Neural progenitor cell (in vitro differentiated cells): ENCODE measurements at regions not wholly inside any gene's neighbourhood (a gene's known extent, or its start where the extent isn't known, plus 50 kb on each side); places are given as distances from the start of the nearest gene placed in this dataset.

ENCODE experiments used
- DNase-seq: peaks from one replicate; pipeline ENCODE4 v3.0.0-alpha.2; 2016; ENCODE audit warnings: low spot score
- H2AFZ ChIP-seq: fragments of 200-600 bp; sonication (generic); replicated peaks from 2 replicates; pipeline ENCODE4 v1.6.1; 2016; ENCODE audit warnings: antibody characterized with exemption
- H3F3A ChIP-seq: fragments of 200-600 bp; sonication (generic); 2 replicates; pipeline ENCODE4 v1.6.1; 2016; ENCODE audit warnings: antibody characterized with exemption, low read depth
- H3K27ac ChIP-seq: fragments of 200-600 bp; sonication (generic); 2 replicates; pipeline ENCODE4 v1.5.1; 2016; ENCODE audit warnings: mild to moderate bottlenecking
- H3K27me3 ChIP-seq: fragments of 200-600 bp; sonication (generic); 2 replicates; pipeline ENCODE4 v1.6.1; 2016; ENCODE audit warnings: mild to moderate bottlenecking, moderate library complexity
- H3K36me3 ChIP-seq: fragments of 200-600 bp; sonication (generic); 2 replicates; pipeline ENCODE4 v1.5.1; 2016
- H3K4me1 ChIP-seq: fragments of 200-600 bp; sonication (generic); 2 replicates; pipeline ENCODE4 v1.6.1; 2016; ENCODE audit warnings: mixed run types
- H3K4me2 ChIP-seq: fragments of 200-600 bp; sonication (generic); 2 replicates; pipeline ENCODE4 v1.6.1; 2016
- H3K4me3 ChIP-seq: fragments of 200-600 bp; sonication (generic); 2 replicates; pipeline ENCODE4 v1.5.1; 2016
- H3K79me2 ChIP-seq: fragments of 200-600 bp; sonication (generic); 2 replicates; pipeline ENCODE4 v1.6.1; 2016; ENCODE audit warnings: low read depth
- H3K9ac ChIP-seq: fragments of 200-600 bp; sonication (generic); 2 replicates; pipeline ENCODE4 v1.6.1; 2016
- H3K9me3 ChIP-seq: fragments of 200-600 bp; sonication (generic); 2 replicates; pipeline ENCODE4 v1.5.1; 2016; ENCODE audit warnings: low read depth
- H4K20me1 ChIP-seq: fragments of 200-600 bp; sonication (generic); 2 replicates; pipeline ENCODE4 v1.6.1; 2016; ENCODE audit warnings: low read depth
- H3K27ac Mint-ChIP-seq: 3 replicates; pipeline ENCODE4 v1.8.0; 2021; ENCODE audit warnings: mixed read lengths
- H3K27me3 Mint-ChIP-seq: 2 replicates; pipeline ENCODE4 v1.8.0; 2022; ENCODE audit warnings: low read depth, mild to moderate bottlenecking, inconsistent platforms, moderate library complexity, mixed read lengths; ENCODE audit not compliant: insufficient read depth
- H3K36me3 Mint-ChIP-seq: 3 replicates; pipeline ENCODE4 v1.8.0; 2021; ENCODE audit warnings: mixed read lengths
- H3K4me1 Mint-ChIP-seq: 3 replicates; pipeline ENCODE4 v1.8.0; 2021; ENCODE audit warnings: mixed read lengths
- H3K4me3 Mint-ChIP-seq: 3 replicates; pipeline ENCODE4 v1.8.0; 2021; ENCODE audit warnings: mild to moderate bottlenecking, moderate library complexity, mixed read lengths
- H3K9me3 Mint-ChIP-seq: 3 replicates; pipeline ENCODE4 v1.8.0; 2020; ENCODE audit warnings: mixed read lengths
- CTCF ChIP-seq: fragments of 200-600 bp; sonication (generic); IDR thresholded peaks from 2 replicates; pipeline ENCODE4 v1.5.1; 2017; ENCODE audit warnings: antibody characterized with exemption, mild to moderate bottlenecking
- EZH2 ChIP-seq: fragments of 200-600 bp; sonication (generic); IDR thresholded peaks from 2 replicates; pipeline ENCODE4 v1.6.1; 2017; ENCODE audit warnings: antibody characterized with exemption, mild to moderate bottlenecking, moderate library complexity
- EZH2phosphoT487 ChIP-seq: fragments of 200-600 bp; sonication (generic); IDR thresholded peaks from 2 replicates; pipeline ENCODE4 v1.6.1; 2017; ENCODE audit warnings: antibody characterized with exemption

- H3K9me3 ChIP-seq: no peaks in the 10 kb centered on the region
- Mint-ChIP-seq H3K4me1 (no peaks in the 10 kb centered on the region), H3K4me3 (no peak overlapping the region), H3K9me3 (no peaks in the 10 kb centered on the region), H3K36me3 (no peaks in the 10 kb centered on the region), H3K27ac (no peak overlapping the region), H3K27me3 (no peaks in the 10 kb centered on the region)
- no peak overlapping the region for H3K27ac ChIP-seq
- H3K9ac ChIP-seq: no peak overlapping the region
- H3K4me3 ChIP-seq: no peak overlapping the region
- H2AFZ ChIP-seq: no peak overlapping the region
- H3K4me1 ChIP-seq: no peaks in the 10 kb centered on the region
- no peak for DNase-seq
- no peak for TF ChIP-seq EZH2
- no peak for TF ChIP-seq CTCF
- TF ChIP-seq EZH2phosphoT487: no peak
- H3K27me3 ChIP-seq: no peaks in the 10 kb centered on the region
- no peaks in the 10 kb centered on the region for H3K79me2 ChIP-seq
- no peaks in the 10 kb centered on the region for H4K20me1 ChIP-seq
- H3K36me3 ChIP-seq: no peaks in the 10 kb centered on the region
- no peak overlapping the region for H3K4me2 ChIP-seq
- H3F3A ChIP-seq: no peaks in the 10 kb centered on the region
Measured at GRCh38 chr4:79638735-79639134, 230.7 kb upstream of the GK2 start.

GRCh38 chr4:79636991-79637390 is 229.0 kb upstream of the GK2 start:
- no peaks in the 10 kb centered on the region for H3K27me3 ChIP-seq
- TF ChIP-seq CTCF (no peak), EZH2phosphoT487 (no peak), EZH2 (no peak)
- no peaks in the 10 kb centered on the region for H3K36me3 ChIP-seq
- no peak overlapping the region for H3K27ac ChIP-seq
- no peaks in the 10 kb centered on the region for H4K20me1 ChIP-seq
- H3K9me3 ChIP-seq: no peaks in the 10 kb centered on the region
- Mint-ChIP-seq H3K27ac (no peak overlapping the region), H3K9me3 (no peaks in the 10 kb centered on the region), H3K36me3 (no peaks in the 10 kb centered on the region), H3K4me1 (no peaks in the 10 kb centered on the region), H3K4me3 (no peak overlapping the region), H3K27me3 (no peaks in the 10 kb centered on the region)
- H3K4me2 ChIP-seq: no peak overlapping the region
- DNase-seq: no peak
- no peak overlapping the region for H3K4me3 ChIP-seq
- H3F3A ChIP-seq: no peaks in the 10 kb centered on the region
- no peak overlapping the region for H2AFZ ChIP-seq
- no peaks in the 10 kb centered on the region for H3K4me1 ChIP-seq
- no peaks in the 10 kb centered on the region for H3K79me2 ChIP-seq
- no peak overlapping the region for H3K9ac ChIP-seq

GRCh38 chr4:79634111-79634510 is 226.1 kb upstream of the GK2 start:
- Histone ChIP-seq H3K9me3 (no peaks in the 10 kb centered on the region), H3K9ac (no peak overlapping the region), H2AFZ (peak overlapping the region; percentile 35), H3F3A (no peaks in the 10 kb centered on the region), H3K4me1 (no peaks in the 10 kb centered on the region), H3K79me2 (no peaks in the 10 kb centered on the region), H3K27me3 (no peaks in the 10 kb centered on the region), H3K36me3 (no peaks in the 10 kb centered on the region), H3K4me3 (no peak overlapping the region), H4K20me1 (no peaks in the 10 kb centered on the region), H3K4me2 (no peak overlapping the region), H3K27ac (no peak overlapping the region)
- no peak overlapping the region for H3K4me3 Mint-ChIP-seq
- no peak for DNase-seq
- no peaks in the 10 kb centered on the region for H3K9me3 Mint-ChIP-seq
- peak overlapping the region; percentile 55 for H3K27ac Mint-ChIP-seq
- TF ChIP-seq CTCF (no peak), EZH2phosphoT487 (no peak), EZH2 (no peak)
- H3K4me1 Mint-ChIP-seq: no peaks in the 10 kb centered on the region
- H3K36me3 Mint-ChIP-seq: no peaks in the 10 kb centered on the region
- H3K27me3 Mint-ChIP-seq: no peaks in the 10 kb centered on the region

GRCh38 chr4:79632114-79632513 is 224.1 kb upstream of the GK2 start:
- no peak overlapping the region for H3K4me3 Mint-ChIP-seq
- no peak overlapping the region for H2AFZ ChIP-seq

More at GRCh38 chr4:79632114-79632513, 224.1 kb upstream of the GK2 start:
- Histone ChIP-seq H3K4me3 (no peak overlapping the region), H3K27ac (no peak overlapping the region), H3K9ac (no peak overlapping the region), H3K27me3 (no peaks in the 10 kb centered on the region), H3K36me3 (no peaks in the 10 kb centered on the region), H3K9me3 (no peaks in the 10 kb centered on the region), H3F3A (no peaks in the 10 kb centered on the region), H3K79me2 (no peaks in the 10 kb centered on the region), H4K20me1 (no peaks in the 10 kb centered on the region), H3K4me2 (no peak overlapping the region), H3K4me1 (no peaks in the 10 kb centered on the region)
- TF ChIP-seq EZH2 (no peak), CTCF (no peak), EZH2phosphoT487 (no peak)
- DNase-seq: no peak
- Mint-ChIP-seq H3K36me3 (no peaks in the 10 kb centered on the region), H3K4me1 (no peaks in the 10 kb centered on the region), H3K27ac (no peak overlapping the region), H3K9me3 (no peaks in the 10 kb centered on the region), H3K27me3 (no peaks in the 10 kb centered on the region)
